Activated CD4-positive, alpha-beta T cell treated with anti-CD3 and anti-CD28 coated beads, Interleukin-2, amount 10 ng/mL, durations not matched to agents 7 days and 5 days (primary cell): ENCODE measurements at regions not wholly inside any gene's neighbourhood (a gene's known extent, or its start where the extent isn't known, plus 50 kb on each side); places are given as distances from the start of the nearest gene placed in this dataset.

Experiments used
- CTCF ChIA-PET: fragments of 350-600 bp; sonication (Branson Sonifier 250); formaldehyde crosslinking; loops from one replicate; lab custom pipeline; 2021; ENCODE audit warnings: antibody characterized with exemption; lab: Charles Lee
- POLR2A ChIA-PET: fragments of 350-600 bp; sonication (Branson Sonifier 250); formaldehyde crosslinking; loops from one replicate; lab custom pipeline; 2021; ENCODE audit warnings: antibody characterized with exemption; lab: Charles Lee
- DNase-seq: peaks from one replicate; pipeline ENCODE4 v3.0.0-alpha.2; 2020
- H3K27ac Mint-ChIP-seq: one replicate; pipeline ENCODE4 v1.8.0; 2021; ENCODE audit warnings: mild to moderate bottlenecking, moderate library complexity, mixed read lengths
- H3K27me3 Mint-ChIP-seq: one replicate; pipeline ENCODE4 v1.8.0; 2021; ENCODE audit warnings: mixed read lengths
- H3K36me3 Mint-ChIP-seq: one replicate; pipeline ENCODE4 v1.8.0; 2021; ENCODE audit warnings: low read depth, mixed read lengths
- H3K4me1 Mint-ChIP-seq: one replicate; pipeline ENCODE4 v1.8.0; 2021; ENCODE audit warnings: mixed read lengths
- H3K4me3 Mint-ChIP-seq: one replicate; pipeline ENCODE4 v1.8.0; 2021; ENCODE audit warnings: mild to moderate bottlenecking, moderate library complexity, mixed read lengths
- H3K9me3 Mint-ChIP-seq: one replicate; pipeline ENCODE4 v1.8.0; 2021; ENCODE audit warnings: mixed read lengths

DNA sequence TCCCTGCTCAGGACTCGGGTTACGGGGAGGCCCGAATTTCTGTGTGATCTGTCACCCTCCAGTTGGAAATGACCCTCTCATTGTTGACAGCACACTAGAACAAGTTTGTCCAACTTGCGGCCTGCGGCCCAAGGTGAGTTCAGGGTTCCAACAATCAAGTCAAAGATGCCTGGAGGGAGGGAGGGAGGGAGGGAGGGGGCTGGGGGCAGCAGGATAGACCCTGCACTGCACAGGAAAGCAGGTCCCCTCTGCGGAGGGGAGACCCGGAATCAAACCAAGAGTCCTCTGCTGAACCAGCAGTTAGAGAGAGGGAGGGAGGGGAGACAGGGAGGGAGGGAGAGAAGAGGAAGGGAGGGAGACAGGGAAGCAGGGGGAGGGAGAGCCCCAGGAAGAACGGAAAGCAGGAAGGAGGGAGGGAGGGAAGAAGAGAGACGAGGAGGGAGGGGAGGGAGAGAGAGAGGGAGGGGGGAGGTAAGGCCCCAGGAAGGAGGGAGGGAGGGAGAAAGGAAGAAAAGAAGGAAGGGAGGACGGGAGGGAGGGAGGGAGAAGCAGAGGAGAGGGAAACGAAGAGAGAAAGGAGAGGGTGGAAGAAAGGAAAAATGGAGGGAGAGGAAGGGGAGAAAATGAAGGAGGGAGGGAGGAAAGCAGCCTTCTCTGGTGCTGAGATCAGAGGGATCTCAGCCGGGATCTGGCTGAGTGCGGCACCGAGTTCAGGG, 96.7 kb upstream of the CDH5 start:
- Mint-ChIP-seq H3K27me3 (peaks cover 36% of the 10 kb centered on the region), H3K4me1 (peaks cover 6% of the 10 kb centered on the region), H3K4me3 (no peak overlapping the region), H3K9me3 (no peaks in the 10 kb centered on the region), H3K27ac (no peak overlapping the region), H3K36me3 (no peaks in the 10 kb centered on the region)
- no peak for DNase-seq
- POLR2A ChIA-PET, result no interaction called here
- CTCF ChIA-PET, result no interaction called here

- no peak for DNase-seq
- CTCF ChIA-PET, result no interaction called here
- H3K27me3 Mint-ChIP-seq, result peaks cover 36% of the 10 kb centered on the region
Observed at GRCh38 chr16:66267292-66268014, 99.0 kb upstream of the CDH5 start.

GRCh38 chr16:66266436-66267291, 99.8 kb upstream of the CDH5 start:
- Mint-ChIP-seq H3K36me3 (no peaks in the 10 kb centered on the region), H3K27ac (no peak overlapping the region), H3K4me3 (no peak overlapping the region), H3K9me3 (no peaks in the 10 kb centered on the region), H3K4me1 (peaks cover 5% of the 10 kb centered on the region), H3K27me3 (peaks cover 36% of the 10 kb centered on the region)
- no peak for DNase-seq
- ChIA-PET POLR2A (interaction anchor here (0.6 kb wide), 1 partner anchor 716 kb away, joined by 4 read pairs; no protein-coding TSS in a partner anchor), CTCF (no interaction called here)

More at GRCh38 chr16:66267292-66268014, 99.0 kb upstream of the CDH5 start:
- Mint-ChIP-seq H3K4me3 (no peak overlapping the region), H3K36me3 (no peaks in the 10 kb centered on the region), H3K9me3 (no peaks in the 10 kb centered on the region), H3K4me1 (peaks cover 3% of the 10 kb centered on the region), H3K27ac (no peak overlapping the region)
- POLR2A ChIA-PET, result no interaction called here

GRCh38 chr16:66265556-66266141, 100.8 kb upstream of the CDH5 start:
- Mint-ChIP-seq H3K27ac (no peak overlapping the region), H3K36me3 (no peaks in the 10 kb centered on the region), H3K4me1 (peaks cover 2% of the 10 kb centered on the region), H3K4me3 (no peak overlapping the region), H3K9me3 (no peaks in the 10 kb centered on the region), H3K27me3 (peaks cover 29% of the 10 kb centered on the region)
- ChIA-PET CTCF (no interaction called here), POLR2A (no interaction called here)
- DNase-seq, result no peak

DNA sequence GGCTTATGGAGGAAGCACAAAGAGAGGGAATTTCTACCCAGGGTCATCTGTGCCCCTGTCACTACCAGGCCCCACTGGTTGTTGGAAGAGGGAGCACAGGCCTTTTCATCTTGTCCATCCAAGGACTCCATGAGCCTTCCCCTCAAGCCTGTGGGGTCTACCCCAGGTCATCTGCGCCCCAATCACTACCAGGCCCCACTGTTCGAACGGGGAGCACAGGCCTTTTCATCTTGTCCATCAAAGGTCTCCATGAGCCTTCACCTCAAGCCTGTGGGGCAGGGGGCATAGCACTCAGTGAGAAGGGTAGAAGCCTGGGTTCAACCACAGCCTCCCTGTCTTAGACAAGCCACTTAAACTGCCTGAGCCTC, 101.5 kb upstream of the CDH5 start:
- Mint-ChIP-seq H3K27ac (no peak overlapping the region), H3K9me3 (no peaks in the 10 kb centered on the region), H3K4me3 (no peak overlapping the region), H3K4me1 (peaks cover 2% of the 10 kb centered on the region), H3K27me3 (peaks cover 28% of the 10 kb centered on the region), H3K36me3 (no peaks in the 10 kb centered on the region)
- no peak for DNase-seq
- CTCF ChIA-PET, result no interaction called here
- POLR2A ChIA-PET, result no interaction called here

DNA sequence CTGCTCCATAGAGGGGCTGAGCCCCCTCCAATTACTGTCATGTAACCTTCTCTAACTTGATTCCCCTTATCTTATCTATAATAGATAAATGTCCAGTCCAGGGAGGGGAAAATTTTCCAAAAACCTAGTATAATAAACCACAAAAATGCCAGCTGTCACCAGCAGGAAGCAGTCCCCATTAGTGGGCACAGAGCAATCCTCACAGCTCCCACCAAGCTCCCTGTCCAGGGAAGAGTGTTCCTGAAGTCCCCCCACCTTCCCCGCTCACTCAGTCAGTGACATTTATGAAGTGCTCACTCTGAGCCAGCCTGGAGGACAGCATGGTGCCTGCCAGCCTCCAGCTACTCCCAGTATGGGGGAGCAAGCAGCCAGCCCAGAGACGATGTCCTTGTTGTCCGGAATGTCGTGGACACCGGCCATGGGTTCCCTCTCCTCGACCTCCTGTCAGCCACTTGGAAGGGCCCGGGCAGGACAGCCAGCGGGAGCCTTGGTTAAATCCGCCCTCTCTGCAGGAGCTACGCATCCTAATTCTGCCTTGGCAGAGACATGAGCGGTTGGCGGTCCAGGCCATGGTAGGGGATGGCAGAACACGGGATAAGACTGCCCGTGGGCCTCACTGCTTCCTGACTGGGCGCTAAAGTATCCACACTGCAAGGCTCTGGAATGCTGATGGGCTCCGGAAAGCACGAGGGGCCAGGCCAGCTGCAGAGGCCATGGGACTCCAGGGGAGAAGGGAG, 102.0 kb upstream of the CDH5 start:
- POLR2A ChIA-PET, result no interaction called here
- Mint-ChIP-seq H3K4me3 (no peak overlapping the region), H3K27me3 (peaks cover 28% of the 10 kb centered on the region), H3K9me3 (no peaks in the 10 kb centered on the region), H3K27ac (no peak overlapping the region), H3K4me1 (peaks cover 2% of the 10 kb centered on the region), H3K36me3 (no peaks in the 10 kb centered on the region)
- CTCF ChIA-PET, result no interaction called here
- no peak for DNase-seq

DNA sequence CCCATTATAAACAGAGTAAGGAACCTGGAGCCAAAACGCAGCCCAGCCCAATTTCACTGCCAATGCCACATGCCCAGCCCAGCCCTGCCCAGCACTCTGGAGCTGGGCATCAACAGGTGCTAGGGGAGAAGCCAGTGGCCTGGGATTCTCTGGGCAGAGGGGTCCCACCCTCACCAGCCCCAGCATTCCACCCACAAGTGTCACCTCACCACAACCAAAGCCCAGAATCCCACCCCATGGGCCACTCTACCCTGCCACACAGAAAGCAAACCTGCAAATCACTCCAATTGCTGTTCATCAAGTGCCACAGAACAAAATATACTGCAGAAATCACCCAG, 102.5 kb upstream of the CDH5 start:
- DNase-seq, result no peak
- ChIA-PET CTCF (no interaction called here), POLR2A (no interaction called here)
- Mint-ChIP-seq H3K9me3 (no peaks in the 10 kb centered on the region), H3K27me3 (peaks cover 22% of the 10 kb centered on the region), H3K4me1 (peaks cover 2% of the 10 kb centered on the region), H3K27ac (no peak overlapping the region), H3K4me3 (no peak overlapping the region), H3K36me3 (no peaks in the 10 kb centered on the region)

DNA sequence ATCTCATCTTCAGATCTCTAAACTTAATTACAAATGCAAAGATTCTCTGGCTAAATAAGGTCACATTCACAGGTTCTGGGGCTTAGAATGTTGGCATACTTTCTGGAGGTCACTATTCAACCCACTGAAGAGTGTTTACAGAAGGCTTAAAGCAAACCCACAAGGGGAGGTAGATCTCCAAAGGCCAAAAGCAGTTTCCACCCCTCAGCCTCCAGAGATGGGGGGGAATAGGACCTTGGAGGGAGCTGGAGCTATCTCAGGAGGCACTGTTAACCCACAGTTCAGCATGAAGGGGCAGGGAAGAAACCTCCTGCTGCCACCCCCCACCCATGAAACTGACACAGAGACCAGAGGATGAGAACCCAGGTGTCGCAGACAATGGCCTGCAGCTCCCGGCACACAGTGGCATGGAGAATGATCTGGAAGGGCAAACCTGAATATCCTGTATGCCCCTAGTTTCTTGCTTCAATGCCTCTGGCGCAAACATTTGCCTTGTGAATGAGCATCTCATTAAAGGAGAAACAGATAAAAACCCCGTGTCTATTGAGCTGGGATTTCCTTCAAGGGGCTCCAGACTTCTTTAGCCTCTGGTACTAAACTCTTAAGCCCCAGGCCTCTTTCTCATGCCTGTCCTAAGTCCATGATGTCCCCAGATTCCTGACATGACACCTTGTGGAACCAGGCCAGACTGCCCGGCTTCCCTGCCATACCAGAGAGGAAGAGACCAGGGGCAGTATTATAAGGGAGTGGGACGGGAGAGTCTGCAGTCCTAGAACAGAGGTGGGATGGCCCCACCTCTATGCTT, 103.1 kb upstream of the CDH5 start:
- Mint-ChIP-seq H3K4me1 (peaks cover 2% of the 10 kb centered on the region), H3K9me3 (no peaks in the 10 kb centered on the region), H3K4me3 (no peak overlapping the region), H3K27me3 (peaks cover 21% of the 10 kb centered on the region), H3K36me3 (no peaks in the 10 kb centered on the region), H3K27ac (no peak overlapping the region)
- DNase-seq, result no peak
- ChIA-PET POLR2A (no interaction called here), CTCF (no interaction called here)

- Mint-ChIP-seq H3K36me3 (no peaks in the 10 kb centered on the region), H3K27me3 (peaks cover 13% of the 10 kb centered on the region), H3K4me1 (peaks cover 2% of the 10 kb centered on the region), H3K9me3 (no peaks in the 10 kb centered on the region), H3K4me3 (no peak overlapping the region), H3K27ac (no peak overlapping the region)
- CTCF ChIA-PET, result interaction anchor here (1.0 to 1.2 kb wide), 2 partner anchors 10 to 14 kb away, joined by 3 to 4 read pairs; no protein-coding TSS in a partner anchor
- no peak for DNase-seq
- POLR2A ChIA-PET, result no interaction called here
Observed at GRCh38 chr16:66262253-66263167, 104.0 kb upstream of the CDH5 start.

- no peak overlapping the region for H3K4me3 Mint-ChIP-seq
- H3K36me3 Mint-ChIP-seq, result no peaks in the 10 kb centered on the region
- CTCF ChIA-PET, result interaction anchor here (1.0 to 1.2 kb wide), 2 partner anchors 10 to 14 kb away, joined by 3 to 4 read pairs; no protein-coding TSS in a partner anchor
- H3K27ac Mint-ChIP-seq, result no peak overlapping the region
- no peaks in the 10 kb centered on the region for H3K9me3 Mint-ChIP-seq
- DNase-seq, result no peak
- POLR2A ChIA-PET, result no interaction called here
- peaks cover 7% of the 10 kb centered on the region for H3K27me3 Mint-ChIP-seq
- peaks cover 2% of the 10 kb centered on the region for H3K4me1 Mint-ChIP-seq
Observed at GRCh38 chr16:66261826-66262225, 104.7 kb upstream of the CDH5 start.
